ENCODE measurements at regions not wholly inside any gene's neighbourhood (a gene's known extent, or its start where the extent isn't known, plus 50 kb on each side); places are given as distances from the start of the nearest gene placed in this dataset.
"Not testable (repeated sequence)": the region's sequence is repeated elsewhere in the genome, so short reads cannot be mapped to it uniquely, and the experiment has no call there.

- DNase-seq (ENCODE audit: low spot score), result no peak
Observed at GRCh38 chr7:9071160-9071762, 637.9 kb downstream of the NXPH1 start.

- DNase-seq (ENCODE audit: low spot score), result not testable (repeated sequence)
Observed at GRCh38 chr7:9075774-9076173, 642.4 kb downstream of the NXPH1 start.

GRCh38 chr7:9082203-9082602, 648.8 kb downstream of the NXPH1 start:
- DNase-seq (ENCODE audit: low spot score), result no peak

- no peak for DNase-seq (ENCODE audit: low spot score)
Observed at GRCh38 chr7:9083837-9084236, 650.4 kb downstream of the NXPH1 start.

- DNase-seq (ENCODE audit: low spot score), result no peak
Observed at GRCh38 chr7:9091282-9091681, 657.9 kb downstream of the NXPH1 start.

GRCh38 chr7:9097565-9098060, 664.2 kb downstream of the NXPH1 start:
- no peak for DNase-seq (ENCODE audit: low spot score)

- no peak for DNase-seq (ENCODE audit: low spot score)
Observed at GRCh38 chr7:9100289-9100688, 666.9 kb downstream of the NXPH1 start.

- no peak for DNase-seq (ENCODE audit: low spot score)
Observed at GRCh38 chr7:9102846-9103245, 669.4 kb downstream of the NXPH1 start.

- no peak for DNase-seq (ENCODE audit: low spot score)
Observed at GRCh38 chr7:9106747-9107146, 673.3 kb downstream of the NXPH1 start.

- no peak for DNase-seq (ENCODE audit: low spot score)
Observed at GRCh38 chr7:9120331-9120730, 686.9 kb downstream of the NXPH1 start.

- DNase-seq (ENCODE audit: low spot score), result no peak
Observed at GRCh38 chr7:9124320-9124719, 690.9 kb downstream of the NXPH1 start.

- no peak for DNase-seq (ENCODE audit: low spot score)
Observed at GRCh38 chr7:9125246-9125645, 691.8 kb downstream of the NXPH1 start.

GRCh38 chr7:9127901-9128300, 694.5 kb downstream of the NXPH1 start:
- no peak for DNase-seq (ENCODE audit: low spot score)

- no peak for DNase-seq (ENCODE audit: low spot score)
Observed at GRCh38 chr7:9148687-9149086, 715.3 kb downstream of the NXPH1 start.

GRCh38 chr7:9149499-9150082, 716.2 kb downstream of the NXPH1 start:
- no peak for DNase-seq (ENCODE audit: low spot score)

- DNase-seq (ENCODE audit: low spot score), result not testable (repeated sequence)
Observed at GRCh38 chr7:9163691-9164090, 730.3 kb downstream of the NXPH1 start.

GRCh38 chr7:9175871-9176270, 742.5 kb downstream of the NXPH1 start:
- peak; percentile 3 for DNase-seq (ENCODE audit: low spot score)

- no peak for DNase-seq (ENCODE audit: low spot score)
Observed at GRCh38 chr7:9181356-9181755, 747.9 kb downstream of the NXPH1 start.

- DNase-seq (ENCODE audit: low spot score), result no peak
Observed at GRCh38 chr7:9186730-9187129, 753.3 kb downstream of the NXPH1 start.

- DNase-seq (ENCODE audit: low spot score), result no peak
Observed at GRCh38 chr7:9189703-9190102, 756.3 kb downstream of the NXPH1 start.

- no peak for DNase-seq (ENCODE audit: low spot score)
Observed at GRCh38 chr7:9192969-9193368, 759.6 kb downstream of the NXPH1 start.

- DNase-seq (ENCODE audit: low spot score), result peak; percentile 8
Observed at GRCh38 chr7:9200626-9201025, 767.2 kb downstream of the NXPH1 start.

- DNase-seq (ENCODE audit: low spot score), result no peak
Observed at GRCh38 chr7:9201928-9202327, 768.5 kb downstream of the NXPH1 start.

- no peak for DNase-seq (ENCODE audit: low spot score)
Observed at GRCh38 chr7:9204571-9204970, 771.2 kb downstream of the NXPH1 start.
